Caco-2 (cell line): ENCODE measurements at regions not wholly inside any gene's neighbourhood (a gene's known extent, or its start where the extent isn't known, plus 50 kb on each side); places are given as distances from the start of the nearest gene placed in this dataset.

Source experiments
- BruUV-seq: library from RNA; stranded (reverse); fragments of 400-500 nt; replicated peaks from 2 replicates; lab custom pipeline; 2021; lab: Mats Ljungman, UMichigan
- CTCF ChIA-PET: fragments of 300-600 bp; sonication (Branson Sonifier 250); formaldehyde crosslinking; loops from one replicate; lab custom pipeline; 2022; ENCODE audit warnings: antibody characterized with exemption; lab: Charles Lee
- POLR2A ChIA-PET: fragments of 300-600 bp; sonication (Branson Sonifier 250); formaldehyde crosslinking; loops from one replicate; lab custom pipeline; 2022; ENCODE audit warnings: antibody characterized with exemption; lab: Charles Lee
- DNase-seq, 2 experiments: peaks; one replicate each; pipeline versions ENCODE4 v3.0.0 to v3.0.0-alpha.2; 2020 to 2022
- H3K27me3 ChIP-seq: replicated peaks from 2 replicates; pipeline ENCODE4 v1.6.0; 2011; ENCODE audit warnings: low read length; ENCODE audit not compliant: control insufficient read depth, insufficient read depth
- H3K36me3 ChIP-seq: 2 replicates; pipeline ENCODE4 v1.5.1; 2011; ENCODE audit warnings: low read length; ENCODE audit not compliant: control insufficient read depth, insufficient read depth
- H3K4me1 ChIP-seq: fragments of 250-450 bp; sonication (Bioruptor Pico); 2 replicates; pipeline ENCODE4 v1.5.1; 2020; ENCODE audit warnings: mild to moderate bottlenecking
- H3K4me3 ChIP-seq: 2 replicates; pipeline ENCODE4 v1.5.1; 2011; ENCODE audit warnings: low read depth, mild to moderate bottlenecking, control low read depth, low read length
- H3K9me3 ChIP-seq: fragments of 250-450 bp; sonication (Bioruptor Pico); 2 replicates; pipeline ENCODE4 v1.5.1; 2020; ENCODE audit warnings: mild to moderate bottlenecking, moderate library complexity
- H3K27ac Mint-ChIP-seq: one replicate; pipeline ENCODE4 v1.8.0; 2022; ENCODE audit warnings: mixed read lengths; ENCODE audit not compliant: unreplicated experiment
- H3K27me3 Mint-ChIP-seq: one replicate; pipeline ENCODE4 v1.8.0; 2022; ENCODE audit warnings: mixed read lengths; ENCODE audit not compliant: insufficient read depth, unreplicated experiment
- H3K36me3 Mint-ChIP-seq: one replicate; pipeline ENCODE4 v1.8.0; 2022; ENCODE audit warnings: mild to moderate bottlenecking, mixed read lengths; ENCODE audit not compliant: insufficient read depth, unreplicated experiment
- H3K4me1 Mint-ChIP-seq: one replicate; pipeline ENCODE4 v1.8.0; 2022; ENCODE audit warnings: low read depth, mixed read lengths; ENCODE audit not compliant: unreplicated experiment
- H3K4me3 Mint-ChIP-seq: one replicate; pipeline ENCODE4 v1.8.0; 2022; ENCODE audit warnings: mild to moderate bottlenecking, moderate library complexity, mixed read lengths; ENCODE audit not compliant: unreplicated experiment
- H3K9me3 Mint-ChIP-seq: one replicate; pipeline ENCODE4 v1.8.0; 2022; ENCODE audit warnings: mixed read lengths; ENCODE audit not compliant: unreplicated experiment
- intact Hi-C: fragments of 100-400 bp; cut with micrococcal nuclease; formaldehyde crosslinking; loops from one replicate; pipeline ENCODE4 v1.10.0; 2022; ENCODE audit not compliant: unreplicated experiment
- TF ChIP-seq, protein P1 (sequence below), 2 experiments: fragments of 200-600 bp in 1 of 2; IDR thresholded peaks; 1 replicate in 1 of 2; 2 replicates in 1 of 2; pipeline versions ENCODE4 v1.5.1 to v1.8.0; 2011 to 2022; ENCODE audit warnings: antibody characterized with exemption in 1 of 2, control low read depth in 1 of 2, inconsistent platforms in 1 of 2, low read depth in 1 of 2, low read length in 1 of 2, mild to moderate bottlenecking in 1 of 2, moderate library complexity in 1 of 2; ENCODE audit not compliant: insufficient read depth in 1 of 2, severe bottlenecking in 1 of 2, unreplicated experiment in 1 of 2

DNA sequence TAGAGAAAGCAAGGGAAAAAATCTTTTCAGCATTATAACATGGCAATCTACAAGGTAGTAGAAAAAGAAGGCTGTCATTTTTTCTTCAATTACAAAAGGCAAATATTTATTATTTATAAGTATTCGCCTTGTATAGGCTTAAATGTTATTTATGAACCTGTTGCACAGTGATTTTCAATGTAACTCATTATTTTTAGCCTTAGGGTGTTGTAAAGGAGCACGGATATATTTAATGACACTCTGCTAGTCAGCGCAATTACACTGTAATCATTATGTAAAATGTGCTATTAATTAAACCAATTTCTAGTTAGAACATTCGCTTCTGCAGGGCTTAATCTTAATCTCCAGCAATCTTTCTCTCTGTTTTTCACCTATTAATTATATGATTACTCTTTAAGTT is 145.0 kb downstream of the ATG4C start:
- ChIA-PET CTCF (no interaction called here), POLR2A (no interaction called here)
- Mint-ChIP-seq H3K4me3 (no peak overlapping the region), H3K36me3 (no peaks in the 10 kb centered on the region), H3K27me3 (peaks cover 26% of the 10 kb centered on the region), H3K4me1 (no peaks in the 10 kb centered on the region), H3K9me3 (no peaks in the 10 kb centered on the region), H3K27ac (no peak overlapping the region)
- Histone ChIP-seq H3K9me3 (no peaks in the 10 kb centered on the region), H3K36me3 (no peaks in the 10 kb centered on the region), H3K4me1 (no peaks in the 10 kb centered on the region), H3K4me3 (no peak overlapping the region), H3K27me3 (no peaks in the 10 kb centered on the region; the same call in 1 of the 2 replicates)
- no peak for DNase-seq
- TF ChIP-seq, protein P1, sequence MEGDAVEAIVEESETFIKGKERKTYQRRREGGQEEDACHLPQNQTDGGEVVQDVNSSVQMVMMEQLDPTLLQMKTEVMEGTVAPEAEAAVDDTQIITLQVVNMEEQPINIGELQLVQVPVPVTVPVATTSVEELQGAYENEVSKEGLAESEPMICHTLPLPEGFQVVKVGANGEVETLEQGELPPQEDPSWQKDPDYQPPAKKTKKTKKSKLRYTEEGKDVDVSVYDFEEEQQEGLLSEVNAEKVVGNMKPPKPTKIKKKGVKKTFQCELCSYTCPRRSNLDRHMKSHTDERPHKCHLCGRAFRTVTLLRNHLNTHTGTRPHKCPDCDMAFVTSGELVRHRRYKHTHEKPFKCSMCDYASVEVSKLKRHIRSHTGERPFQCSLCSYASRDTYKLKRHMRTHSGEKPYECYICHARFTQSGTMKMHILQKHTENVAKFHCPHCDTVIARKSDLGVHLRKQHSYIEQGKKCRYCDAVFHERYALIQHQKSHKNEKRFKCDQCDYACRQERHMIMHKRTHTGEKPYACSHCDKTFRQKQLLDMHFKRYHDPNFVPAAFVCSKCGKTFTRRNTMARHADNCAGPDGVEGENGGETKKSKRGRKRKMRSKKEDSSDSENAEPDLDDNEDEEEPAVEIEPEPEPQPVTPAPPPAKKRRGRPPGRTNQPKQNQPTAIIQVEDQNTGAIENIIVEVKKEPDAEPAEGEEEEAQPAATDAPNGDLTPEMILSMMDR (IDR thresholded peaks at IDR 0.05; ENCODE audit: insufficient read depth in 1 of 2, low read depth in 1 of 2, low read length in 1 of 2, severe bottlenecking in 1 of 2, unreplicated experiment in 1 of 2) = no peak
- intact Hi-C loops = no loop called here
- BruUV-seq = no TSS peak

DNA sequence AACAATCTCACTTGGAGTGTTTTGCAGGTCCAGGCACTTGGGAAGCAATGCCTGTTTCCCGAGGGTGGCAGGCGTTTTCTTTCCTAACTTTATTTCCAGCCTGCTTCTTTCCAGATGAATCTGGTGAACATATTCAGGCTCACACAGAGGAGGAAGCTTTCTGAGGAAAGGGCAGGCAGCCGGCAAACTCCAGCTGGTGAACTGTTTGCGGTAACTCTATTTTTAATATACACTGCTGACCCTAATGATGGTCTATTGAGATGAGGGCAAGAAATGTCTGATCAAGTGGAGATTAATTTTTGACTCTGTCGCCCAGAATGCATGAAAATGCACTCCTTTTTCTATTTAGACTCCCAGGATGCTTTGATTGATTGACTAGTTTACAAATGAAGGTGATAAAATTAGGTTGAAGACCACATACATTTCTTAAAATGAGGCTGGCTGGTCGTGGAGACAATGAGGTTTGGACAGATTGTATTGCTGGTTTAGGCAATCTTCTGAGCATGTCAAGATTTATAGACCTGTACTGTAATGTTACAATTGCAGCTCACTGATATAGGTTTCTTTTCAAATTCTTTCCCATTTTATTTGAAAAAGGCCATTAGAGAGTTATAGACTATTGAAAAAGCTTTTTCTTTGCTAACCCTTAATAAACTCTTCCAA is 153.8 kb downstream of the ATG4C start:
- CTCF ChIA-PET = no interaction called here
- peaks cover 19% of the 10 kb centered on the region for H3K27me3 Mint-ChIP-seq
- Histone ChIP-seq H3K4me1 (no peaks in the 10 kb centered on the region), H3K4me3 (no peak overlapping the region), H3K9me3 (no peaks in the 10 kb centered on the region), H3K36me3 (no peaks in the 10 kb centered on the region), H3K27me3 (no peaks in the 10 kb centered on the region; the same call in 1 of the 2 replicates)
- no peaks in the 10 kb centered on the region for H3K36me3 Mint-ChIP-seq
- intact Hi-C loops = no loop called here
- no peak overlapping the region for H3K27ac Mint-ChIP-seq
- no peak for DNase-seq
- POLR2A ChIA-PET = no interaction called here
- no peaks in the 10 kb centered on the region for H3K9me3 Mint-ChIP-seq
- BruUV-seq = no TSS peak
- no peak overlapping the region for H3K4me3 Mint-ChIP-seq
- no peaks in the 10 kb centered on the region for H3K4me1 Mint-ChIP-seq
- TF ChIP-seq, protein P1 (IDR thresholded peaks at IDR 0.05; ENCODE audit: insufficient read depth in 1 of 2, low read depth in 1 of 2, low read length in 1 of 2, severe bottlenecking in 1 of 2, unreplicated experiment in 1 of 2) = no peak

DNA sequence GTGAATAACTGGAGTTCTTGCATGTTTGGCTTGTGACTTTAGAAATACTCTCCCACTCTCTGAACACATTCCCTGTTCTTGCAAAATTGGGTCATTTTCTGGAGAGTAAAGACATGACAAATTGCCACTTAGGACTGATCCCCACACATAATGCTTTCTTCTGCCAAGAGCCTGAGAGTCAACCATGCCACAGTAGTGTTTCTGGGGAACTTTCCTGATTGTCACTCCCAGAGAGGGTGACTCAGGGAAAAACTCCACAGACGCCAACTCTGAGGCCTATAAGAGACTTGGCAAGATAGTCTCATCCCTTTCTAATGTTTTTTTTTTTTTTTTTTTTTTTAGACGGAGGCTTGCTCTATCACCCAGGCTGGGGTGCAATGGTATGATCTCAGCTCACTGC is 157.8 kb downstream of the ATG4C start:
- TF ChIP-seq, protein P1 (IDR thresholded peaks at IDR 0.05; ENCODE audit: insufficient read depth in 1 of 2, low read depth in 1 of 2, low read length in 1 of 2, severe bottlenecking in 1 of 2, unreplicated experiment in 1 of 2) = no peak
- Histone ChIP-seq H3K27me3 (no peaks in the 10 kb centered on the region; the same call in 1 of the 2 replicates), H3K9me3 (no peaks in the 10 kb centered on the region), H3K4me1 (no peaks in the 10 kb centered on the region), H3K36me3 (no peaks in the 10 kb centered on the region), H3K4me3 (no peak overlapping the region)
- ChIA-PET CTCF (no interaction called here), POLR2A (interaction anchor here (0.6 kb wide), 1 partner anchor 1780 kb away, joined by 12 read pairs; no protein-coding TSS in a partner anchor)
- intact Hi-C loops = no loop called here
- Mint-ChIP-seq H3K36me3 (no peaks in the 10 kb centered on the region), H3K9me3 (no peaks in the 10 kb centered on the region), H3K4me3 (no peak overlapping the region), H3K27ac (no peak overlapping the region), H3K27me3 (peaks cover 13% of the 10 kb centered on the region), H3K4me1 (no peaks in the 10 kb centered on the region)
- BruUV-seq = no TSS peak
- DNase-seq = no peak
